ENCODE measurements at regions not wholly inside any gene's neighbourhood (a gene's known extent, or its start where the extent isn't known, plus 50 kb on each side); places are given as distances from the start of the nearest gene placed in this dataset.

DNA sequence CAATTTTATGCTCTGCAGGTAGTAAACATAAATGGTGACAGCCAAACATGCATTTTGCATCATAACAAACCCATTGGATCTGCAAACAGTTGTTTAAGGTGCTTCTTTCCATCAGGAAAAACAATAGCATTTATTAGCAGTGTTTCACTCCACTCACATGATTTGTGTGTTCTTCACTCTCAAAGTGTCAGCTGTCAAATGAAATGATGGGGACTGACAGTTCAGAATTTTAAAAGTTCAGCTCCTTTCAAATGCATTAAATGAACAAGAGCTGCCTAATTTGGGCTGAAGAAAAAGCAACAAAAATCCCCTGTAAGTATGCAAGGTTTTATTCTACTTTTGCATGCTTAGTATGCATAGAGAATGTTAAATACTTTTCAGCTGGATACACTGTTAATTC is 145.2 kb upstream of the CDIN1 start:
- Histone ChIP-seq H3K23me2 (ENCODE audit: insufficient read length, low read depth, low read length, poor library complexity, severe bottlenecking) (no peaks in the 10 kb centered on the region), H3K9me3 (ENCODE audit: control insufficient read depth, low read depth, low read length) (no peaks in the 10 kb centered on the region), H3K79me1 (ENCODE audit: insufficient read depth, low read depth, low read length, poor library complexity, severe bottlenecking) (no peaks in the 10 kb centered on the region), H2BK12ac (ENCODE audit: insufficient read length, low read depth, low read length) (no peak overlapping the region), H2AK5ac (ENCODE audit: insufficient read length, low read length) (no peak overlapping the region), H2AFZ (ENCODE audit: low read length) (no peak overlapping the region), H4K8ac (replicated peaks; ENCODE audit: insufficient read length, low read depth, low read length) (no peak overlapping the region), H2BK20ac (ENCODE audit: low read depth, low read length, poor library complexity, severe bottlenecking) (no peak overlapping the region), H4K20me1 (ENCODE audit: control insufficient read depth, insufficient read depth, insufficient read length) (no peaks in the 10 kb centered on the region), H3K18ac (ENCODE audit: insufficient read length, low read depth, low read length) (no peak overlapping the region), H3K14ac (ENCODE audit: insufficient read depth, low read length) (no peak overlapping the region), H3K4ac (ENCODE audit: low read depth, low read length) (no peak overlapping the region), H3K4me2 (ENCODE audit: insufficient read depth, insufficient read length, low read length) (no peak overlapping the region), H4K91ac (ENCODE audit: insufficient read length, low read depth, low read length) (no peak overlapping the region), H3T11ph (ENCODE audit: low read length) (no peak overlapping the region), H3K27ac (ENCODE audit: insufficient read length, low read depth, low read length) (no peak overlapping the region), H3K79me2 (ENCODE audit: insufficient read depth, low read length) (no peaks in the 10 kb centered on the region), H3K27me3 (ENCODE audit: insufficient read depth, low read length) (no peaks in the 10 kb centered on the region), H2BK120ac (ENCODE audit: low read depth, low read length, poor library complexity, severe bottlenecking) (no peak overlapping the region), H4K5ac (ENCODE audit: insufficient read length, low read depth, low read length) (no peak overlapping the region), H3K4me1 (ENCODE audit: insufficient read depth, low read length) (no peaks in the 10 kb centered on the region), H3K23ac (ENCODE audit: insufficient read length, low read depth, low read length) (no peak overlapping the region), H2BK15ac (ENCODE audit: low read depth, low read length) (no peak overlapping the region), H3K9ac (ENCODE audit: extremely low read depth, insufficient read length, low read length) (no peak overlapping the region), H2BK5ac (ENCODE audit: insufficient read length, low read length) (no peak overlapping the region), H3K56ac (ENCODE audit: insufficient read length, low read depth, low read length) (no peak overlapping the region)
- TF ChIP-seq, protein P1, sequence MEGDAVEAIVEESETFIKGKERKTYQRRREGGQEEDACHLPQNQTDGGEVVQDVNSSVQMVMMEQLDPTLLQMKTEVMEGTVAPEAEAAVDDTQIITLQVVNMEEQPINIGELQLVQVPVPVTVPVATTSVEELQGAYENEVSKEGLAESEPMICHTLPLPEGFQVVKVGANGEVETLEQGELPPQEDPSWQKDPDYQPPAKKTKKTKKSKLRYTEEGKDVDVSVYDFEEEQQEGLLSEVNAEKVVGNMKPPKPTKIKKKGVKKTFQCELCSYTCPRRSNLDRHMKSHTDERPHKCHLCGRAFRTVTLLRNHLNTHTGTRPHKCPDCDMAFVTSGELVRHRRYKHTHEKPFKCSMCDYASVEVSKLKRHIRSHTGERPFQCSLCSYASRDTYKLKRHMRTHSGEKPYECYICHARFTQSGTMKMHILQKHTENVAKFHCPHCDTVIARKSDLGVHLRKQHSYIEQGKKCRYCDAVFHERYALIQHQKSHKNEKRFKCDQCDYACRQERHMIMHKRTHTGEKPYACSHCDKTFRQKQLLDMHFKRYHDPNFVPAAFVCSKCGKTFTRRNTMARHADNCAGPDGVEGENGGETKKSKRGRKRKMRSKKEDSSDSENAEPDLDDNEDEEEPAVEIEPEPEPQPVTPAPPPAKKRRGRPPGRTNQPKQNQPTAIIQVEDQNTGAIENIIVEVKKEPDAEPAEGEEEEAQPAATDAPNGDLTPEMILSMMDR (conservative IDR thresholded peaks at IDR 0.05) = no peak
- Mint-ChIP-seq H3K27me3 (ENCODE audit: low read depth) (no peaks in the 10 kb centered on the region), H3K4me3 (no peak overlapping the region), H3K4me1 (no peaks in the 10 kb centered on the region), H3K36me3 (ENCODE audit: insufficient read depth in 1 of 3, low read depth in 3 of 3) (no peaks in the 10 kb centered on the region), H3K27ac (no peak overlapping the region), H3K9me3 (no peaks in the 10 kb centered on the region)
- DNase-seq = no peak

All from H9 (cell line).